DMS79 (cell line): ENCODE measurements at regions not wholly inside any gene's neighbourhood (a gene's known extent, or its start where the extent isn't known, plus 50 kb on each side); places are given as distances from the start of the nearest gene placed in this dataset.
"Not testable (repeated sequence)": the region's sequence is repeated elsewhere in the genome, so short reads cannot be mapped to it uniquely, and the experiment has no call there.

Source experiments
- DNase-seq: peaks from one replicate; lab custom pipeline; 2025; lab: John Stamatoyannopoulos, UW

- no peak for DNase-seq
Measured at GRCh38 chr9:18294229-18294628, 179.7 kb upstream of the ADAMTSL1 start.

GRCh38 chr9:18296702-18297055, 177.3 kb upstream of the ADAMTSL1 start:
- no peak for DNase-seq

GRCh38 chr9:18297056-18297841, 176.7 kb upstream of the ADAMTSL1 start:
- no peak for DNase-seq

- no peak for DNase-seq
Measured at GRCh38 chr9:18299449-18299848, 174.5 kb upstream of the ADAMTSL1 start.

- not testable (repeated sequence) for DNase-seq
Measured at GRCh38 chr9:18305167-18305806, 168.7 kb upstream of the ADAMTSL1 start.

- no peak for DNase-seq
Measured at GRCh38 chr9:18314316-18314715, 159.6 kb upstream of the ADAMTSL1 start.

GRCh38 chr9:18317896-18318295, 156.1 kb upstream of the ADAMTSL1 start:
- DNase-seq = no peak

- no peak for DNase-seq
Measured at GRCh38 chr9:18319918-18320445, 154.0 kb upstream of the ADAMTSL1 start.

- no peak for DNase-seq
Measured at GRCh38 chr9:18324928-18325745, 148.8 kb upstream of the ADAMTSL1 start.

- not testable (repeated sequence) for DNase-seq
Measured at GRCh38 chr9:18325746-18326011, 148.3 kb upstream of the ADAMTSL1 start.

- DNase-seq = no peak
Measured at GRCh38 chr9:18327121-18327520, 146.8 kb upstream of the ADAMTSL1 start.

GRCh38 chr9:18330401-18331309, 143.3 kb upstream of the ADAMTSL1 start:
- DNase-seq = no peak

- no peak for DNase-seq
Measured at GRCh38 chr9:18331310-18331684, 142.7 kb upstream of the ADAMTSL1 start.

GRCh38 chr9:18331808-18332209, 142.1 kb upstream of the ADAMTSL1 start:
- no peak for DNase-seq

- no peak for DNase-seq
Measured at GRCh38 chr9:18333157-18333556, 140.8 kb upstream of the ADAMTSL1 start.

- DNase-seq = no peak
Measured at GRCh38 chr9:18335825-18336224, 138.1 kb upstream of the ADAMTSL1 start.

- no peak for DNase-seq
Measured at GRCh38 chr9:18338042-18338441, 135.9 kb upstream of the ADAMTSL1 start.

- no peak for DNase-seq
Measured at GRCh38 chr9:18343784-18344183, 130.2 kb upstream of the ADAMTSL1 start.

- DNase-seq = no peak
Measured at GRCh38 chr9:18346745-18347144, 127.2 kb upstream of the ADAMTSL1 start.

GRCh38 chr9:18347386-18348082, 126.4 kb upstream of the ADAMTSL1 start:
- no peak for DNase-seq

GRCh38 chr9:18348083-18348475, 125.9 kb upstream of the ADAMTSL1 start:
- no peak for DNase-seq
